NCI-H1930 (cell line): ENCODE measurements at regions not wholly inside any gene's neighbourhood (a gene's known extent, or its start where the extent isn't known, plus 50 kb on each side); places are given as distances from the start of the nearest gene placed in this dataset.
"Not testable (repeated sequence)": the region's sequence is repeated elsewhere in the genome, so short reads cannot be mapped to it uniquely, and the experiment has no call there.

Source experiments
- DNase-seq, 2 experiments: peaks; one replicate each; lab custom pipeline; 2025; lab: John Stamatoyannopoulos, UW

DNA sequence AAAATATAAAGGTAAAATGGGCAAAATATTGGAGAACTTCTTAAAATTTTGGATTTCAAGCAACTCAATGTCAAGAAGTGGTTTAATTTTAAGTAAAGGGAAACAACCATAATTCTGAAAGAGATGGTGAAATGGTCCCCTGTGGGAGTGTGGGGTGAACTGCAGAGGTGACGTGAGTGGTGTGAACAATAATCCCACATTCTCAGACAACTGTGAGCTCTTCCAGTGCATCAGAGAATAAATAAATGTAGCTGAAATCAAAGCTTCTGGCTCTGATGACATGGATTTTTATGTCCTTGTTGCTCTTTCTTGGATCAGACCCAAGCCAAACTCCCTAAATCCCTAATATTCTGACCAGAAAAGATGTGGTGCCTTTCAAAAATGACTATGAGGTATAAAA lies 672.7 kb downstream of the ZEB2 start:
- no peak for DNase-seq

DNA sequence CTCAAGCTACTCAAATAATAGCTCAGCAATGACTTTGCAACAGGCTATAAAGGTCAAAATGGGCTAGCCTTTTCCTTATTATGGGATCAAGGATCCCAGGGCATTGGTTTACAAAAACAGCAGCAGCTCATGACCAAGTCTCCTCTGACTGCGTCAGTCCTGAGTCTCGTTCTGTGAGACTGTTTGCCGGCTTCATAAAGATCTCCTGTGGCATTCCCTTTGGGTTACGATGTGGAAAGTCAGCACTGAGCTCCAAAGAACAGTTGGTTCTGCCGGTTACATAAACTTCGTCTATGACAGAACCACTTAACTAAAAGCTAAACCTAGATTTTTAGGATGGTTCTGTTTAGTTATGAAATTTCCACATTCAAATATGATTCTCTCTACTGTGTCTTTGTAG lies 674.9 kb downstream of the ZEB2 start:
- no peak for DNase-seq

DNA sequence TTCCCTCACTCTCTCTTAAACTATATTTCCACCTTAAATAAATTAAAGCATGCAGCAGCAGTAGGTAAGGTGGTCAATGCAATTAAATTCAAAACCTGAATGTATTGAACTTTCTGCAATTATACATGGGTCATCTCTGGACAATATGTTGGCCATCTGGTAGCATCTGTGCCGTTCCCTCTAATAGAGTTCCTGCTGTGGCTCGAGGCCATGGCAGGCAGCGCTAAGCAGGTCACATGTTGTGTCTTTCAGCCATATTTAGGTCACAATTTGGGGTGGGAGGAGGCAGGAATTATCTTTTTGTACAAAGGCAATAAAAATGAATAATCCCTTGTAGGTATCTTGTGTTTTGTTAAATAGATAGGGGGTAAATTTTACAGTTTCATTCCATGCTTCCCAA lies 676.2 kb downstream of the ZEB2 start:
- no peak for DNase-seq

- no peak for DNase-seq
These were observed 677.1 kb downstream of the ZEB2 start for GRCh38 chr2:143842836-143843235.

- no peak for DNase-seq
These were observed 678.0 kb downstream of the ZEB2 start for GRCh38 chr2:143841935-143842334.

DNA sequence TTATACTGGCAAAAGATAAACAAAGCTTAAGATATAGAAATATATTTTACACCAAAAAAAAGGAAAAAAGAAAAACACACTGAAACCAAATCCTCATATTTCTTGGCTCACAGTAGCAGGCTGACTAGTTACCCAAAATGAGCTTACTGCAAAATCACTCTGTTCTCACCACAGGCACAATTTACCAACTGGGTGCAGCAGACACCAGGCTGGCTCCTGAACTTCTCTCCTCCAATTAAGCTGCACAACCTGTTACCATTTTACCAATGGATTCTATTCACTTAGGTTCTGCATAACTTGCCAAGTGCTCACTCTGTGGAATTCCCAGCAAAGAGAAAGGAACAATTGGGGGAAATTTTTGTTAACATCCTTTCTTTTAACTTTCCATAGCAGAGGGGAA lies 679.3 kb downstream of the ZEB2 start:
- DNase-seq: no peak

- no peak for DNase-seq
These were observed 679.7 kb downstream of the ZEB2 start for GRCh38 chr2:143840194-143840593.

DNA sequence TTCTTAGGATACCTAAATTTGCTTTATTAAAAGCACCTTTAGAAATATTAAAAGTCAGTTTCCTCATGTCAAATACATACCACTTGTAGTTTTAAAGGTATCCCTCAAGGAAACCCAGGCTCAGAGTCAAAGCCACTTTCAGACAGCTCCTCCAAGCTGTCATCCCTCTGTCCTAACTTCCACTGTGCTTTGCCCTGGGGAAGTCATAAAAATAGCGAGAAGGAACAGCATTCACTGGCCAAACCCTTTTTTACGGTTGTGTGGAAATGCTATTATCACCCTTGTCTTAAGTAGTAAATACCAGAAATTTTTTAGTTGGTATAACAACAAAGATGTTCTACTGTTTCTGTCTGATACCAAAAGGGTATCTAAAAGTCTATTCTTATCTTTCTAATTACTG lies 680.5 kb downstream of the ZEB2 start:
- DNase-seq: no peak

GRCh38 chr2:143837055-143837454 lies 682.9 kb downstream of the ZEB2 start:
- not testable (repeated sequence) for DNase-seq

DNA sequence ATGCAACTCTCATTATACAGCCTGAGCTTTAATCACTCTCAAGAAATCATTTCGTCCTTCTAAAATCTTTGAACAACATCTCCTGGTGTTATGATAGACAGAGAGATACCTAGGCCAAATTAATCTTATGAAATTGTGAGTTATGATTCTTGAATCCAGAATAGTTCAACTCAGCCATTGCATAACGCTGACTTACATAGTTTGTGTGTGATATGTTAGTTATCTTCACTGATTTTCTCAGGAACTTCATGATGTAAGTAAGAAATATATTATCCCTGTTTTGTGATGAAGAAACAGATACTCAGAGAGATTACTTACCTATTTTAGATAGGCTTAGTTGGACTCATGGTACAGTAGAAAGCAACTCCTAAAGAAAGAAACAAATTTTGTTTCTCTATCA lies 684.4 kb downstream of the ZEB2 start:
- DNase-seq: no peak

DNA sequence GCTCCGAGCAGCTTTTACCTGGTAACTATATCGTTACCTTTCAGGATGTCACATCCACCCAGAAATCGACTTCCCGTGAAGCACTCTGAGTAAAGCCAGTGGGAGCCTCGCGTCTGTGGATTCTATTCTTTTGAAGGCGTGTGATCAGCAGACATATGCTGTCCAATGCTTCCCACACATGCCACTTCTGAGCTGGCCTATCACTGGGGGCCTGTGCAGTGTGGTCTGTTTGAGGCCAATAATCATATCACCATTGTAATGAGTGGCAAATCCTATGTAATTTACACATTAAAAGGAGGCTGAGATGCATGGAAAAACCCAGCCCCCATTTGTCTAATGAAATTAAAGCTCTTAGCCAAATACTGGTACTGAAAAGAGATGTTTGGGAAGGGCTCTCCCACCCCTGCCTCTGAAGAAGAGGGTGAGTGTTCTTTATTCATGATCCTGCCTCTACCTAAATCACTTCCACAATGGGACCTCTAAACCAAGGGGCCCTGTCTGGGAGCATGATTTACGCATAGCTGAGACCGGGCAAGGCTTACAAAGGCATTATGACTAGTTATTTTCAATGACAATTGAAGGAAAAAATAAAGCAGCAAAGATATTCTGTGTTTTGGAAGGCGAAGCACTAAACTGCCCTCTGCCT lies 686.8 kb downstream of the ZEB2 start:
- no peak for DNase-seq

- no peak for DNase-seq
These were observed 689.4 kb downstream of the ZEB2 start for GRCh38 chr2:143830476-143830875.

- DNase-seq: no peak
These were observed 691.0 kb downstream of the ZEB2 start for GRCh38 chr2:143828763-143829537.

GRCh38 chr2:143824791-143825190 lies 695.1 kb downstream of the ZEB2 start:
- no peak for DNase-seq

DNA sequence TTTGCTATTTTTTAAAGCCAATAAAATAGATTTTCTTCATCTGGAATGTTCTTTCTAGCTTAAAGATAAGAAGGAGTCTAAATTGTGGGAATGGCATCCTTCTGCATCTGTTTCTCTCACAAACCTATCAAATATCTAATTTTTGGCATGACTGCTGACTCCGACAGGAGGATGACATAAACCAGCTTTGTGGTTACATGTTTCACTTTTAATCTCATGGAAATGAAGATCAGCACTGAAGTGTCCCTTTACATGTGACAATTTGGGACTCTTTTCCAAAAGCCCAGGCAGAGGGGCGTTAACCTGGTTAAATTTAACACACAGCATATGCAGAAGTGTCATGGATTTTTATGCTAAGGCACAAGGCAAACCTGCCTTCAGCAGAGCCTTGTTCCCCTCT lies 694.7 kb downstream of the ARHGAP15 start:
- no peak for DNase-seq

- DNase-seq: no peak
These were observed 694.1 kb downstream of the ARHGAP15 start for GRCh38 chr2:143823296-143823695.

GRCh38 chr2:143822736-143823135 lies 693.5 kb downstream of the ARHGAP15 start:
- DNase-seq: no peak

- DNase-seq: no peak
These were observed 690.5 kb downstream of the ARHGAP15 start for GRCh38 chr2:143819764-143820163.

- DNase-seq: no peak
These were observed 690.0 kb downstream of the ARHGAP15 start for GRCh38 chr2:143819190-143819735.
